ENCODE measurements at regions not wholly inside any gene's neighbourhood (a gene's known extent, or its start where the extent isn't known, plus 50 kb on each side); places are given as distances from the start of the nearest gene placed in this dataset.

GRCh38 chr3:64871834-64872249 lies 184.0 kb upstream of the ADAMTS9 start:
- DNase-seq = no peak

DNA sequence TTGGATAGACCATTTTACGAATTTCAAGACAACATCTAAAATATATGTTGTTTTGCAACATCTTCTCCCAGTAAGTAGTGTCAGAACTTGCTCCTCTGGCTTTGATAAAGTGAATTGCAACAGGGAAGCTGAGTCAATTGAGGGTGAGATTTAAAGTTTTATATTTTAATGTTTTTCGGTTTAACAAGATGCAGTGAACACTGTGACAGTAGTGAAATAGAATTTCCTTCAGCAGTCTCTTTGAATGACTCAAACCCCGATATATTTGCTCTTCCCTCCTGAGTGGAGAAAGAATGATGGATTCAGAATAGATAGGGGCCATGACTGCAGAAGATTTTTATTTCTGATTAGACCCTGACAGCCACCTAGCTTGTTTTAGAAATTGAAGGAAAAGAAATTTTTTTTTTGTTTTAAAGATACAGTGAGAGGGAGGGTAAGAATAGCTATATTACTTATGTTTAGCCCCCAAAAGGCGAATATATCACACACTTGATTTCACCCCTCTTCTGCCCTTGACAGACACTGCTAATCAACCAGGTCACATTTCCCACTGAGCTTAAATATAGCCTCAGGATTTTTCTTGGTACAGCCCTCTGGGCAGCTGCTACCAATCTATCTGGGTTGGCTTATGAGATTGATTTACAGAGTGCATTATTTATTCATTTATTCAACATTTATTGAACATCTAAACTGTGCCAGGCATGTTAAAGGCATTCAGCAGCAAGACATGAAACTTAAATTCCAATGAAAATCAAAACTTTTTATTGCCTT lies 183.3 kb upstream of the ADAMTS9 start:
- DNase-seq = no peak

- DNase-seq = no peak
Observed at GRCh38 chr3:64867224-64867623, 179.4 kb upstream of the ADAMTS9 start.

DNA sequence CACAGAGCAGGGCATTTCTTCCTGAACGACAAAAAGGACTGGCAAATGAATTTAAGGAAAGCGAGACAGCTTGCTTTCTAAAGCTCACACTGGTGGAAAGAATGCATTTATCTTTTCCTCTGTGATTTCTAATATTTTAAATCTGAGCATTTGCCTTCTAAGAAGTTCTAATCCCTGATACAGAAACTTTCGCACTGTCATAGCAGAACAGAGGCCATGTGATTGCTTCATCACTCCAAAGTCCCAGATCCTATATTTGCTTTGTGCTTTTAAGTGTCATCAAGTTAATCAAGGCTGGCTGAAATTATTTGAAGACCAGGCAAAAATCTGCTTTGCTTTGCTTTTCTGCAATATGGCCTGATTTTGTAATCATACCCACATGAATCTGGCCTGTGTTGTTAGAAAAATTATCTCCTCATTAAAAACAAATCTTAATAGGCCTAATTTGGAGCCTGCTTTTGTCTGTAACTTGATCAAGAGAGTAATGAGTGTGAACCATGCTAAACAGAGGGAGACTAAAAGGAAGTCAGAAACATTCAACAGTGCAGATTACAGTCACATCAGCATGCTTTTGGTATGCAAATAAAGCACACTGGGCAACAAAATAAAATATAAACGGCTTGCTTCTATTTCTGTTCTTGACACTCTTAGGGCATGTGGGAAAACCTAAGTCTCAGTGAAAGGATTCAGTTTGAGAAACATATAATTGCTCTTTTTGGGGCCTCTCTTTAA lies 178.2 kb upstream of the ADAMTS9 start:
- no peak for DNase-seq

DNA sequence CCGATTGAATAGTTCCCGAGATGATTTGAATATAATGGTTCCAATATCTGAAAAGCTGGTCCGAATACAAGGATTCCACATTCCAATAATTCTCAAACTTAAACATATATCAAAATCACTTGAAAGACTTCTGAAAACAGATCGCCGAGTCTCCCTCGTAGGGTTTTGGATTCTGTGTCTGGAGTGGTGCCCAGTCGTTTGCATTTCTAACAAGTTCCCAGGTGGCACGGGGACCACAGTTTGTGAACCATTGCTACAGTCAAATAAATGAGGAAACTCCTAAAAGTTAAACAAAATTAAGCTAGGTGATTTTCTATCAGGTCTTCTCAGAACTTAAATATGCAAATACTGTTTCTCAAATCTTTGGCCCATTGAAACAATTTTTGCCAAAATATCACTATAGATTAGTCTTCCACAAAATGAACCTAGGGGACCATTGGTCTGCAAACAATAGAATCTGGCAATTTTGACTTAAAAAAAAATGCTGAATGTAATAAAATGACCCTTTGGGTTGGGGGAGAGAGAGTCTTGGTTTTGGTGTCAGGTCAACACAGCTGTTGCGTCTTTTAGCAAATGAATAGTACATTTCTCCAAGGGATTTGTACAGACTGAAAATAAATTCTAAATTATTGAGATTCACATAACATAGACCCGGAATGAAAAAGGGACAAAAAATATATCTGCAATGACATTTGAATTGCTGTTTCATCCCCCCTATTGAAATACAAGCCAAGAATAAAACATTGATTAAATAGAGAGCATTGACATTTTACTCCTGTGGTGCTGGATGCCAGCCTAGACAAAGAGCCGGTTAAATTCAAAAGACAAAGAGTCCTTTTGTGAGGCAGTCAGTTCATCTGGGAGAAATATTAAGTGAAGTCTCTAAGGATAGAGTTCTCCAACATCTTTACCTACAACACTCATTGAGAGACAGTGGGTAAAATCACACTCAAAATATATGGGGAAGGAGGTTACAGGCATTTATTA lies 175.7 kb upstream of the ADAMTS9 start:
- no peak for DNase-seq

DNA sequence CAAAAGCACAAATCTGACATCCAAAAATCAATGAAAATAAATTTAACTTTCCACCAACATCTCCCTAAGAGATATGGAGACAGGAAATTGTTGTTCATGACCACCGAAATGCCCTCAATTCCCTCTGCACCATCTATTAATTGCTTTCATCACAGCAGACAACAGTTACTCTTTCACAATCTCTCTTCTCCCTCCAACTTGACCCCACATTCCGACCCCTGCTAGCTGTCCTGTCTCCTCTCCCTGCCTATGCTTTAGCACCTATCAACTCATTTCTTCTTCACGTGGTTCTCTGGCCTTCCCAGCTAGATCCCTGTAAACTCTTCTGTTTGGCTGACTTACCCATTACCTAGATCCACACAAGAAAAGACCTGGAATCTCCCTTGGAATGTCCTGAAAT lies 173.9 kb upstream of the ADAMTS9 start:
- DNase-seq = no peak

GRCh38 chr3:64860536-64860870 lies 172.7 kb upstream of the ADAMTS9 start:
- no peak for DNase-seq

DNA sequence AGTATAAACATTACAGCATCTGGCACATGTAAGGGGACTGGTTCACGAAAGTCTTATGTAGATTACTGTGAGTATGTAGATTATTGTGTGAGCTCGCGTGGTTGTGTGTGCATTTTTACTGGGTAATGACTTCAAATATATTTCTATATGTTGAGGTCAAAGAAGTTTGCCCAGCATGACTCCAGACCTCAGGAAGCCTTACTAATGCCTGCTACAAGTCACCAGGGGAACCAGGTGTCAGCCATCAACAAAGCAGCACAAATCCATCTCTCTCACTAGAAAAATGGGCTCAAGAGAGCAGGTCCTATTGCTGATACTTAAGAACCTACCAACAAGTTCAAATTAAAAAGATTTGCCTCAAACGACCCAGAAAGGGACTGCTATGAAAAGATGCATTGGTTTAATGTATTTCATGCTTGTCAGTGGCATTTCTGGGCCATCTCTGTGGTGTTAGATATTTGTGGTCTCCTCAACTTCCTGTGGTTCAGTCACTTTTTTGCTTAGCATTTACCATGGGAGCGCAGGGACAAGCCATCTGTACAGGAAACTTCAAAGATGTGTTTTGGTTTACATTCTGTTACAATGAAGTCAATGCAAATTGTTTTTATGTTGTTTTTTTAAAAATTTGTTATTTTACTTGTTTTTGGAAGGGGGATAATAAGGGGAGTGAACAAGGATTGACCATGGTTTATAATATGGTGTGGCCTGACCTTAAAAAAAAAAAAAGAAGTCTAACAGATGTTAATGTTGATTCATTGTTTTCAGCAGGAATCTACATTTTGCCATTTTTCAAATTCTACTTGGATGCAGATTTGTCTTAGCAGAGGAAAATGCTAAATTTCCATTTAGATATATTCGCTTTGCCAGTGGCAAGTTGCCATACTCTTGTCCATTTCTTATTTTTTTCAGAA lies 172.1 kb upstream of the ADAMTS9 start:
- peak; percentile 33 for DNase-seq

GRCh38 chr3:64856977-64857516 lies 169.2 kb upstream of the ADAMTS9 start:
- DNase-seq = no peak

- no peak for DNase-seq
Observed at GRCh38 chr3:64856106-64856505, 168.3 kb upstream of the ADAMTS9 start.

GRCh38 chr3:64853456-64853855 lies 165.7 kb upstream of the ADAMTS9 start:
- DNase-seq = no peak

DNA sequence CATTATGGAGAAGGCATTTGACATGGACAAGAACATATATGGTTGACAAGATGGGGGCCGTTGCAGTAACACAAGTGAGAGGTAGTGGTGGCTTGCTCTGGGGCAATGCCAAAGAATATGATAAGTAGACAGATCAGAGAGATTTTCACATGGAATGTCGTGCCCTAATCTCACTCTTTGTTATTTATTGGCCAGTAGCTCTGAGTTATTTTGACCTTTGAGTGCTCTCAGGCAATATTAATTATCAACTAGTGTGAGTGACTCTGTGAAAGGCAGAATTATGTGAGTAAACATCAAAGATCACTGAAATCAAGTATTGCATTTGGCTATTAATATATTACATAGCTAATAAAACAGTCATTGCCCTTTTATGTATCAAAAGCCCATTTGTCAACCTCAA lies 164.9 kb upstream of the ADAMTS9 start:
- DNase-seq = no peak

GRCh38 chr3:64848822-64849221 lies 161.0 kb upstream of the ADAMTS9 start:
- DNase-seq = no peak

GRCh38 chr3:64848127-64848800 lies 160.5 kb upstream of the ADAMTS9 start:
- DNase-seq = no peak

GRCh38 chr3:64844558-64844957 lies 156.8 kb upstream of the ADAMTS9 start:
- no peak for DNase-seq

DNA sequence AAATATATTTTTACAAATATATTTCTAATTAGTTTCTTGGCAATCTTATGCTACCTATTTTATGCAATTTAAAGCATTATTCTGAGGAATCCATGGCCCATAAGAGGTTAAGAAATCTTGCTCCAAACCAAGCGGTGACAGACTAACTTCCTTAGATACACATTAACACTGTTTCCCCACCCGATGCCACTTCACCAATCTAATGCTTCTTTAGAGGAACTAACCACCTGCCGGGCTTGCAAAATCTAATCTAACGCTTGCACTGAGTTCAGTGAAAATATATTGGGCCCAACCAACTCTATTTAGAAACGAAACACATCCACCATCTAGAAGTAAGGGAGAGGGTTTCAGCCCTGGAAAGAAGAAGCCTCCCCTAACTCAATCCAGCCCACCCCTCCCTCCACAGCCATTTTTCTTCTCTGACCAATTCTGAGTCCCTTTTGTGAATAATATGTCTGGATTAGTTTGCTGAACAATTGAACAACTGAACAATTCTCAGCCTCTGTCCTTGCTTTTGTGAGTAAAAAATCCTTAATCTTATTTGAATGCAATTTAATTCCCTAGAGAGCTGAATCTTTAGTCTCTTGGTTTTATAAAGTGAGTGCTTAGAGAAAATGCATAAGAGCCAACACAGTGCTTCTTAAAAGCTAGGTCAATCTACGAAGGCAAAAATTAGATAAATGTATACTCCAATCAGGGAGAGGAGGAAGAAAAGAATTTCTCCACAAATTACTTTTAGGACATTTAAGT lies 150.4 kb upstream of the ADAMTS9 start:
- DNase-seq = peak; percentile 42

DNA sequence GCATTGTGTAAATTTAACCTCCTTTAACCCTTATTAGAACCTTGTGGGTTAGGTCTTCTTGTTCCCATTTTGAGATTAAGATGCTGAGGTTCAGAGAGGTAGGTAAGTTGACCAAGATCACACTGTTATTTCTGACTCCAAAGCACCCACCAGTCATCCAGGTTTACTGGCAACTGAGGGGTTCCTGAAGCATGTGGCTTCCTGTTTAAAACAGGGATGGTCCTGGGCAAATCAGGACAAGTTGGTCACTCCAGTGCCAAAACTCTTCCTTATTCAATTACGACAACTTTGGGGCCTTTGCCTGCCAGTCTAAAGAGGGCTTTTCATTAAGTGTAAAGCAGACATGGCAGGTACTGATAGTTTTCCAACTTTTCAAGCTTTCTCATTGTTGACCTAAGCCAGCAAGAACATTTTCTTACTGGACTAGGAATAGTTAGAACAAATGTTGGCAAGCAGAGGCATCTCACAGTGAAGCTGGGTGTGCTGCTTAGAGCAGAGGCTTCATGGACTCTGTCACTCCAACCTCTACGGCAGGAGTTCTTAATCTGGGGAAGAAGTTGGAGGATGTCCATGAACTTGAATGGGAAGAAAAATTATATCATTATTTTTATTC lies 149.4 kb upstream of the ADAMTS9 start:
- DNase-seq = no peak

GRCh38 chr3:64836097-64836496 lies 148.3 kb upstream of the ADAMTS9 start:
- no peak for DNase-seq

DNA sequence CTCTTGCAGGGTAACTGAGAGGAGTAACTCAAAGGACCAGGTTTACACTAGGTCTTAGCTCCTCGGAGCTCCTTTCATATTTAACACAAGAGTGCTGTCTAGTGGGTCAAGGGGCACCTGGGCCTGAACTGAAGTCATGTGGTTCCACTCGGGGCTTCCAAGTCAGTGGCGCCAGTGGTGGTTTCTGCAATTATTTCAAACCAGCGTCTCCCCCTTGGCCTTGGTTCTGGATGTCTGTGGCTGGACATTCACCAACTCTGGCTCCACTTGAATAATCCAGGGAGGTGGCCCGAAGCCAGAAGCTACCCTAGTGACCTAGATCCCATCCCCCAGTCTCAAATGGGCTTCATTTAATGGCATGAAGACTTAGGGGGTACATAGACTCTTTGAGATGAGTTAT lies 144.3 kb upstream of the ADAMTS9 start:
- DNase-seq = no peak

- DNase-seq = no peak
Observed at GRCh38 chr3:64830681-64831080, 142.9 kb upstream of the ADAMTS9 start.

Measured in hematopoietic multipotent progenitor cell treated with erythropoietin and hydrocortisone succinate and interleukin-3 and kit ligand, for 4 days (in vitro differentiated cells).